ENCODE measurements at regions not wholly inside any gene's neighbourhood (a gene's known extent, or its start where the extent isn't known, plus 50 kb on each side); places are given as distances from the start of the nearest gene placed in this dataset.

DNA sequence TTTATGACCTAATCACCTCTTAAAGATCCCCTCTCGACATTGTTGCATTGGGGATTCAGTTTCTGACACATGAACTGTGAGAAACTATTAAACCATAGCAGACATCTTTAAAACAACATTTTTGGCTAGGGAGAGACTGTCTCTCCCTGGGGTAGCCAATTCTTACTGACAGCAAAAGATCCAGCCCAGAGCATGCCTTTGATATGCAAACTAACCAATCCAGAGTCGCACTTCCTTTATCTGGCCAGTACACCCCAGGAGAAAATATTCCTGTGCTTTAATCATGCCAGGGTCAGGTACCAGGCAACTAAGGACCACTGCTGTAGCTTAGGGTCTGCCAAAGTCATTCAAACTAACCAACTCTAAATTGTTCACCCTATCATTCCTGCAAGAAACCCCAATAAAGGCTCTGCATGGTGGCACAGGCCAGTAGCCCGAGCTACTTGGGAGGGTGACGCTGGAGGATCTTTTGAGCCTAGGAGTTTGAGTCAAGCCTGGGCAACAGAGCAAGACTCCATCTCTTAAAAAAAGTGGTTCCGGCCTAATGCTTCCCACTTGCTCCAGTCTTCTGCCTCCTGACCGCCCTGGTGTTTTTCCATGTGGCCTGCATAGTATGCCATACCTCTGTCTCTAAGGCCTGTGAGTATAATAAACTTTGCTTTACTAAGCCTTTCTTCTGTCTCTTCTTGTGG is 62.3 kb upstream of the DAPK1 start:
- DNase-seq, result no peak
- TF ChIP-seq GATA1 (IDR thresholded peaks at IDR 0.05; ENCODE audit: low read depth, low read length), result no peak
- TF ChIP-seq POLR2A (IDR thresholded peaks at IDR 0.05; ENCODE audit: low read length), result no peak

GRCh38 chr9:87436716-87437115 is 61.0 kb upstream of the DAPK1 start:
- DNase-seq, result no peak
- no peak for TF ChIP-seq GATA1 (IDR thresholded peaks at IDR 0.05; ENCODE audit: low read depth, low read length)

DNA sequence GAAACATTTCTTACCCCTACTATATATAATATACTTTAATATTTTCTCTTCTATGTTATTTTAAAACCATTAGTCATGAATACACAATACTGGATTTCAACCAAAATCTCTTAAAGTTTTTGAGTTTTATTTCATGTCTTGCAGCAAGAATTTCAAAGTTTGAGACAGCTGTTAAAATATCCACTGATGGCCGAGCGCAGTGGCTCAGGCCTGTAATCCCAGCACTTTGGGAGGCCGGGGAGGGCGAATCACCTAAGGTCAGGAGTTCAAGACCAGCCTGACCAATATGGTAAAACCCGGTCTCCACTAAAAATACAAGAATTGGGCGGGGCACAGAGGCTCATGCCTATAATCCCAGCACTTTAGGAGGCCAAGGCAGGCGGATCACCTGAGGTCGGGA is 59.7 kb upstream of the DAPK1 start:
- TF ChIP-seq POLR2A (IDR thresholded peaks at IDR 0.05; ENCODE audit: low read length) (no peak), GATA1 (IDR thresholded peaks at IDR 0.05; ENCODE audit: low read depth, low read length) (no peak)
- DNase-seq, result no peak

DNA sequence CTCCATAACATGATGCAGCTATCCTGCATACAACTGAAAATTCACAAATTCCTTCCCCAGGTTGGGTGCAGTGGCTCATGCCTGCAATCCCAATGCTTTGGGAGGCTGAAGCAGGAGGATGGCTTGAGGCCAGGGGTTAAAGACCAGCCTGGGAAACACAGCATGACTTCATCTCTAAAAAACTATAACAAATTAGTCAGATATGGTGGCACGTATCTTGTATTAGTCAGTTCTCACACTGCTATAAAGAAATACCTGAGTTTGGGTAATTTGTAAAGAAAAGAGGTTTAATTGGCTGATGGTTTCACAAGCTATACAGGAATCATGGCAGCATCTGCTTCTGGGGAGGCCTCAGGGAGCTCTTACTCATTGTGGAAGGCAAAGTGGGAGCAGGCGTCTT is 56.4 kb upstream of the DAPK1 start:
- DNase-seq, result no peak
- TF ChIP-seq GATA1 (IDR thresholded peaks at IDR 0.05; ENCODE audit: low read depth, low read length) (no peak), POLR2A (IDR thresholded peaks at IDR 0.05; ENCODE audit: low read length) (no peak)

- no peak for DNase-seq
- no peak for TF ChIP-seq POLR2A (IDR thresholded peaks at IDR 0.05; ENCODE audit: low read length)
- no peak for TF ChIP-seq GATA1 (IDR thresholded peaks at IDR 0.05; ENCODE audit: low read depth, low read length)
These were observed 55.2 kb upstream of the DAPK1 start for GRCh38 chr9:87442451-87442850.

- no peak for DNase-seq
- no peak for TF ChIP-seq POLR2A (IDR thresholded peaks at IDR 0.05; ENCODE audit: low read length)
- no peak for TF ChIP-seq GATA1 (IDR thresholded peaks at IDR 0.05; ENCODE audit: low read depth, low read length)
These were observed 54.7 kb upstream of the DAPK1 start for GRCh38 chr9:87443006-87443405.

- TF ChIP-seq POLR2A (IDR thresholded peaks at IDR 0.05; ENCODE audit: low read length) (no peak), GATA1 (IDR thresholded peaks at IDR 0.05; ENCODE audit: low read depth, low read length) (no peak)
- no peak for DNase-seq
These were observed 54.2 kb upstream of the DAPK1 start for GRCh38 chr9:87443461-87443860.

GRCh38 chr9:87445646-87446045 is 52.0 kb upstream of the DAPK1 start:
- TF ChIP-seq POLR2A (IDR thresholded peaks at IDR 0.05; ENCODE audit: low read length), result no peak
- TF ChIP-seq GATA1 (IDR thresholded peaks at IDR 0.05; ENCODE audit: low read depth, low read length), result no peak
- peak; percentile 54 to 66 for DNase-seq

- TF ChIP-seq POLR2A (IDR thresholded peaks at IDR 0.05; ENCODE audit: low read length), result no peak
- no peak for TF ChIP-seq GATA1 (IDR thresholded peaks at IDR 0.05; ENCODE audit: low read depth, low read length)
These were observed 51.1 kb upstream of the DAPK1 start for GRCh38 chr9:87446527-87446926.

GRCh38 chr9:87447547-87448432 is 49.9 kb upstream of the DAPK1 start:
- DNase-seq, result peak; percentile 69 to 87
- no peak for TF ChIP-seq GATA1 (IDR thresholded peaks at IDR 0.05; ENCODE audit: low read depth, low read length)

More at GRCh38 chr9:87446527-87446926, 51.1 kb upstream of the DAPK1 start:
- no peak for DNase-seq
